Body of pancreas (tissue), 4 donors: ENCODE measurements at regions not wholly inside any gene's neighbourhood (a gene's known extent, or its start where the extent isn't known, plus 50 kb on each side); places are given as distances from the start of the nearest gene placed in this dataset.

Source experiments
- POLR2A ChIP-seq, 3 donors: fragments of 450-650 bp; IDR thresholded peaks; one replicate each; pipeline ENCODE4 v1.6.1; 2016; ENCODE audit warnings: antibody characterized with exemption in 3 of 3, mild to moderate bottlenecking in 2 of 3
- TF ChIP-seq, protein P1 (sequence below), 7 experiments: fragments of 450-650 bp in 4 of 7; fragments of 200-600 bp in 3 of 7; sonication (generic) in 3 of 7; IDR thresholded peaks; one replicate each; pipeline ENCODE4 v1.5.1; 2016 to 2019; ENCODE audit warnings: antibody characterized with exemption in 7 of 7

DNA sequence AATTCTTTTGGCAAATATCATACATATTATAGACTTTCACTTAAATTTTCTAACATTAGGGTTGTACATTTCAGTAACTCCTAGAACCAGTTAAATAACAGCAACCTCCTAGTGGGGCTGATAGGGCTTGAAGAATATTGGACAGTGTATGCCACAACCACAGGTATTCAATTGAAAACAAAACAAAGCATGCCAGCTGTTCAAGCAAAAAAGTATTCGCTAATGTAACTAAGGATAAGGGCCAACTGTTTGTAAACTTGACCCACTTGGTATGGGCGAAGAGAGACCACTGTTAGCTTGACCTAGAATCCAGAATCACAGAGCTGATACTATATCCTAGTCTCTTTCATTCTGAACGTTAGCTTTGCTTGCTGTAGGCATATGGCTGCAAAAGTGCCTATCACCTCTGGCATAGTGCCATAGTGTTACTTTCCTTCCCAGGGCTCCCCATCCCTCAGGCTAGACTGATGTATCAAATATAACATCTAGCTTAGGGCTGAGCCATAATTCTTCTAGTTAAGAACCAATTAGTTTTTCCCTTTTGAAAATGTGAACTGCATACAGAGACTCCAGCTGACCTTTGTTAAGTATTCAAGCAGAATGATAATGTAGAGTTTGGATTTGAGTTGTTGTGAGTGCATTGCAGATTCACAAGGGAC is 458.8 kb upstream of the NRXN1 start:
- TF ChIP-seq, protein P1, sequence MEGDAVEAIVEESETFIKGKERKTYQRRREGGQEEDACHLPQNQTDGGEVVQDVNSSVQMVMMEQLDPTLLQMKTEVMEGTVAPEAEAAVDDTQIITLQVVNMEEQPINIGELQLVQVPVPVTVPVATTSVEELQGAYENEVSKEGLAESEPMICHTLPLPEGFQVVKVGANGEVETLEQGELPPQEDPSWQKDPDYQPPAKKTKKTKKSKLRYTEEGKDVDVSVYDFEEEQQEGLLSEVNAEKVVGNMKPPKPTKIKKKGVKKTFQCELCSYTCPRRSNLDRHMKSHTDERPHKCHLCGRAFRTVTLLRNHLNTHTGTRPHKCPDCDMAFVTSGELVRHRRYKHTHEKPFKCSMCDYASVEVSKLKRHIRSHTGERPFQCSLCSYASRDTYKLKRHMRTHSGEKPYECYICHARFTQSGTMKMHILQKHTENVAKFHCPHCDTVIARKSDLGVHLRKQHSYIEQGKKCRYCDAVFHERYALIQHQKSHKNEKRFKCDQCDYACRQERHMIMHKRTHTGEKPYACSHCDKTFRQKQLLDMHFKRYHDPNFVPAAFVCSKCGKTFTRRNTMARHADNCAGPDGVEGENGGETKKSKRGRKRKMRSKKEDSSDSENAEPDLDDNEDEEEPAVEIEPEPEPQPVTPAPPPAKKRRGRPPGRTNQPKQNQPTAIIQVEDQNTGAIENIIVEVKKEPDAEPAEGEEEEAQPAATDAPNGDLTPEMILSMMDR (IDR thresholded peaks at IDR 0.05) = no peak
- TF ChIP-seq POLR2A (IDR thresholded peaks at IDR 0.05) = no peak
